ENCODE measurements at regions not wholly inside any gene's neighbourhood (a gene's known extent, or its start where the extent isn't known, plus 50 kb on each side); places are given as distances from the start of the nearest gene placed in this dataset.
A peak's percentile ranks its signal among the peaks of the same experiment; 100 is the strongest.
"Not testable (repeated sequence)": the region's sequence is repeated elsewhere in the genome, so short reads cannot be mapped to it uniquely, and the experiment has no call there.

GRCh38 chr2:105487142-105488069, 88.6 kb upstream of the FHL2 start:
- no peak overlapping the region for H3K27ac ChIP-seq (replicated peaks; ENCODE audit: low read length)

GRCh38 chr2:105486762-105487141, 87.9 kb upstream of the FHL2 start:
- Histone ChIP-seq H3K9me3 (replicated peaks in 1 of 2; ENCODE audit: control insufficient read depth in 2 of 2, insufficient read depth in 1 of 2, low read depth in 1 of 2, low read length in 2 of 2) (peaks cover 0 to 2% of the 10 kb centered on the region in 2 donors), H3K27ac (replicated peaks; ENCODE audit: low read length) (no peak overlapping the region), H3K4me2 (ENCODE audit: insufficient read depth, low read length, poor library complexity, severe bottlenecking) (no peak overlapping the region), H3K4ac (ENCODE audit: low read length) (no peak overlapping the region), H4K8ac (ENCODE audit: low read depth, low read length) (no peak overlapping the region), H3K9ac (ENCODE audit: low read depth, low read length, poor library complexity) (no peak overlapping the region), H2BK120ac (ENCODE audit: low read depth, low read length) (no peak overlapping the region), H2BK5ac (ENCODE audit: low read length) (no peak overlapping the region), H3K79me1 (ENCODE audit: low read depth, low read length) (no peaks in the 10 kb centered on the region), H3K27me3 (ENCODE audit: control insufficient read depth in 3 of 3, insufficient read depth in 3 of 3, low read depth in 1 of 3, low read length in 3 of 3) (peaks cover 0 to 2% (median 0%) of the 10 kb centered on the region in 3 experiments), H3K36me3 (replicated peaks in 1 of 2; ENCODE audit: control insufficient read depth in 2 of 2, insufficient read depth in 2 of 2, low read length in 2 of 2) (no peaks in the 10 kb centered on the region), H3K4me1 (ENCODE audit: control insufficient read depth in 2 of 2, insufficient read depth in 1 of 2, low read depth in 1 of 2, low read length in 2 of 2) (peaks cover 0 to 2% of the 10 kb centered on the region in 2 donors), H3K18ac (ENCODE audit: low read length) (no peak overlapping the region), H2AK5ac (ENCODE audit: low read depth, low read length) (no peak overlapping the region), H2BK12ac (ENCODE audit: low read length) (no peak overlapping the region), H3K23ac (ENCODE audit: low read depth, low read length, poor library complexity) (no peak overlapping the region), H3K14ac (ENCODE audit: low read length) (no peak overlapping the region), H3K4me3 (ENCODE audit: low read length in 2 of 2) (no peak overlapping the region), H2BK15ac (ENCODE audit: low read length) (no peak overlapping the region), H4K91ac (ENCODE audit: low read depth, low read length, poor library complexity) (no peak overlapping the region), H2AFZ (ENCODE audit: low read length) (no peak overlapping the region)
- DNase-seq (ENCODE audit: low spot score): no peak
- WGBS, 2 donors (ENCODE audit: extremely low coverage in 2 of 2, insufficient read length in 2 of 2, insufficient replicate concordance in 1 of 2): no CpG with 5 or more reads among the region's 3 CpGs

More at GRCh38 chr2:105487142-105488069, 88.6 kb upstream of the FHL2 start:
- no peak overlapping the region for H3K4me2 ChIP-seq (ENCODE audit: insufficient read depth, low read length, poor library complexity, severe bottlenecking)
- H3K23ac ChIP-seq (ENCODE audit: low read depth, low read length, poor library complexity): no peak overlapping the region
- H3K36me3 ChIP-seq (replicated peaks in 1 of 2; ENCODE audit: control insufficient read depth in 2 of 2, insufficient read depth in 2 of 2, low read length in 2 of 2): no peaks in the 10 kb centered on the region
- H2BK12ac ChIP-seq (ENCODE audit: low read length): peak overlapping the region; percentile 77
- peaks cover 0 to 2% of the 10 kb centered on the region in 2 donors for H3K9me3 ChIP-seq (replicated peaks in 1 of 2; ENCODE audit: control insufficient read depth in 2 of 2, insufficient read depth in 1 of 2, low read depth in 1 of 2, low read length in 2 of 2)
- no peak overlapping the region for H2BK5ac ChIP-seq (ENCODE audit: low read length)
- H3K27me3 ChIP-seq (ENCODE audit: control insufficient read depth in 3 of 3, insufficient read depth in 3 of 3, low read depth in 1 of 3, low read length in 3 of 3): peaks cover 0 to 2% (median 0%) of the 10 kb centered on the region in 3 experiments
- peak overlapping the region; percentile 40 for H2AK5ac ChIP-seq (ENCODE audit: low read depth, low read length)
- no peak overlapping the region for H4K91ac ChIP-seq (ENCODE audit: low read depth, low read length, poor library complexity)
- H2BK120ac ChIP-seq (ENCODE audit: low read depth, low read length): no peak overlapping the region
- no peak overlapping the region for H2AFZ ChIP-seq (ENCODE audit: low read length)
- no peak for DNase-seq (ENCODE audit: low spot score)
- H2BK15ac ChIP-seq (ENCODE audit: low read length): no peak overlapping the region
- peak overlapping the region; percentile 31 for H3K14ac ChIP-seq (ENCODE audit: low read length)
- WGBS, 2 donors (ENCODE audit: extremely low coverage in 2 of 2, insufficient read length in 2 of 2, insufficient replicate concordance in 1 of 2): no CpG with 5 or more reads among the region's 21 CpGs
- H3K4ac ChIP-seq (ENCODE audit: low read length): no peak overlapping the region
- no peak overlapping the region for H3K9ac ChIP-seq (ENCODE audit: low read depth, low read length, poor library complexity)
- H3K4me3 ChIP-seq (ENCODE audit: low read length in 2 of 2): no peak overlapping the region
- H3K4me1 ChIP-seq (ENCODE audit: control insufficient read depth in 2 of 2, insufficient read depth in 1 of 2, low read depth in 1 of 2, low read length in 2 of 2): peaks cover 0 to 2% of the 10 kb centered on the region in 2 donors
- peak overlapping the region; percentile 88 for H3K18ac ChIP-seq (ENCODE audit: low read length)
- H4K8ac ChIP-seq (ENCODE audit: low read depth, low read length): peak overlapping the region; percentile 54
- no peaks in the 10 kb centered on the region for H3K79me1 ChIP-seq (ENCODE audit: low read depth, low read length)

DNA sequence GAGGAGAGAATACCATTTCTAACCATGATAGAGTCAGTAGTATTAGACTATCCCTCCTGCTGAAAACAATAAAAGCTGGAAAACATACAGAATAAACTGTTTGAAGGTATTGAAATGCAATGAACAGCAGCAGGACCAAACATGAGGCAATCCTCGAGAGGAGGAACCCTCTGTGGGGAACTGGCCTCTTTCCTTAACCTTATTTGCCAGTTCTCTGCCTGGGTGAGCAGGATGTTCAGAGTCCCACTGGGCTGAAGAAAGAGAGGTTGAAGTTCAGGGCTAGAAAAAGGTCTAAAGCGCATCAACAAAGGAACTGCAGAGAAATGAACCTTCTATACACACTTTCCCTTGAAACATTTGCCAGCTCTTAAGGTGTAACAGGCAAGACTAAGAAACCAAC, 79.8 kb upstream of the FHL2 start:
- Histone ChIP-seq H3K9me3 (replicated peaks in 1 of 2; ENCODE audit: control insufficient read depth in 2 of 2, insufficient read depth in 1 of 2, low read depth in 1 of 2, low read length in 2 of 2) (peaks cover 0 to 7% of the 10 kb centered on the region in 2 donors), H3K36me3 (replicated peaks in 1 of 2; ENCODE audit: control insufficient read depth in 2 of 2, insufficient read depth in 2 of 2, low read length in 2 of 2) (no peaks in the 10 kb centered on the region), H3K4ac (ENCODE audit: low read length) (no peak overlapping the region), H3K27ac (replicated peaks; ENCODE audit: low read length) (no peak overlapping the region), H3K4me2 (ENCODE audit: insufficient read depth, low read length, poor library complexity, severe bottlenecking) (no peak overlapping the region), H3K4me1 (ENCODE audit: control insufficient read depth in 2 of 2, insufficient read depth in 1 of 2, low read depth in 1 of 2, low read length in 2 of 2) (peaks cover 0 to 18% of the 10 kb centered on the region in 2 donors), H4K91ac (ENCODE audit: low read depth, low read length, poor library complexity) (no peak overlapping the region), H2BK15ac (ENCODE audit: low read length) (no peak overlapping the region), H2AFZ (ENCODE audit: low read length) (no peak overlapping the region), H2AK5ac (ENCODE audit: low read depth, low read length) (no peak overlapping the region), H3K27me3 (ENCODE audit: control insufficient read depth in 3 of 3, insufficient read depth in 3 of 3, low read depth in 1 of 3, low read length in 3 of 3) (no peaks in the 10 kb centered on the region), H3K4me3 (ENCODE audit: low read length in 2 of 2) (no peak overlapping the region), H3K14ac (ENCODE audit: low read length) (no peak overlapping the region), H3K18ac (ENCODE audit: low read length) (no peak overlapping the region), H2BK120ac (ENCODE audit: low read depth, low read length) (no peak overlapping the region), H3K9ac (ENCODE audit: low read depth, low read length, poor library complexity) (no peak overlapping the region), H4K8ac (ENCODE audit: low read depth, low read length) (no peak overlapping the region), H3K79me1 (ENCODE audit: low read depth, low read length) (no peaks in the 10 kb centered on the region), H3K23ac (ENCODE audit: low read depth, low read length, poor library complexity) (no peak overlapping the region), H2BK5ac (ENCODE audit: low read length) (no peak overlapping the region), H2BK12ac (ENCODE audit: low read length) (no peak overlapping the region)
- WGBS, 2 donors (ENCODE audit: extremely low coverage in 2 of 2, insufficient read length in 2 of 2, insufficient replicate concordance in 1 of 2): no CpG with 5 or more reads among the region's 2 CpGs
- no peak for DNase-seq (ENCODE audit: low spot score)

DNA sequence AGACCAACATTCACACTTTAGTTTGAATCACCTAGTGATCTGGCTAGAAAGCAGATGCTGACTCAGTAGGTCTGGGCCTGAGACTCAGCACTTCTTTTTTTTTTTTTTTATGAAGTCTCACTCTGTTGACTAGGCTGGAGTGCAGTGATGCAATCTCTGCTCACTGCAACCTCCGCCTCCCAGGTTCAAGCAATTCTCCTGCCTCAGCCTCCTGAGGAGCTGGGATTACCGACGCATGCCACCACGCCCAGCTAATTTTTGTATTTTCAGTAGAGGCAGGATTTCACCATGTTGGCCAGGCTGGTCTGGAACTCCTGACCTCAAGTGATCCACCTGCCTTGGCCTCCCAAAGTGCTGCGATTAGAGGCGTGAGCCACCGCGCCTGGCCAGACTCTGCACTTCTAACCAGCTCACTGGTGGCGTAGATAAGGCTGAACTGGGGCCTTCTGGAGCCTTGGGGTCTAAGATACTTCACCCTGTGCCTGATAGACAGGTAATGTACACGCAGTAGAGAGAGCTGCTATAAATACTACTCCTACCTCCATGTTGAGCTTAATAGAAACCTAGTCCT, 78.3 kb upstream of the FHL2 start:
- H3K9me3 ChIP-seq (replicated peaks in 1 of 2; ENCODE audit: control insufficient read depth in 2 of 2, insufficient read depth in 1 of 2, low read depth in 1 of 2, low read length in 2 of 2); H3K79me1 ChIP-seq (ENCODE audit: low read depth, low read length); H3K23ac ChIP-seq (ENCODE audit: low read depth, low read length, poor library complexity); H2BK5ac ChIP-seq (ENCODE audit: low read length); H3K36me3 ChIP-seq (replicated peaks in 1 of 2; ENCODE audit: control insufficient read depth in 2 of 2, insufficient read depth in 2 of 2, low read length in 2 of 2); H3K4me2 ChIP-seq (ENCODE audit: insufficient read depth, low read length, poor library complexity, severe bottlenecking); H4K91ac ChIP-seq (ENCODE audit: low read depth, low read length, poor library complexity); H2BK120ac ChIP-seq (ENCODE audit: low read depth, low read length); H3K9ac ChIP-seq (ENCODE audit: low read depth, low read length, poor library complexity); H2BK12ac ChIP-seq (ENCODE audit: low read length); H3K27ac ChIP-seq (replicated peaks; ENCODE audit: low read length); H3K4ac ChIP-seq (ENCODE audit: low read length); H2AK5ac ChIP-seq (ENCODE audit: low read depth, low read length); H3K14ac ChIP-seq (ENCODE audit: low read length); H4K8ac ChIP-seq (ENCODE audit: low read depth, low read length); H2BK15ac ChIP-seq (ENCODE audit: low read length); DNase-seq (ENCODE audit: low spot score); H2AFZ ChIP-seq (ENCODE audit: low read length); H3K18ac ChIP-seq (ENCODE audit: low read length); H3K27me3 ChIP-seq (ENCODE audit: control insufficient read depth in 3 of 3, insufficient read depth in 3 of 3, low read depth in 1 of 3, low read length in 3 of 3); H3K4me3 ChIP-seq (ENCODE audit: low read length in 2 of 2): not testable (repeated sequence)
- WGBS, 2 donors (ENCODE audit: extremely low coverage in 2 of 2, insufficient read length in 2 of 2, insufficient replicate concordance in 1 of 2): no CpG with 5 or more reads among the region's 10 CpGs
- H3K4me1 ChIP-seq (ENCODE audit: control insufficient read depth in 2 of 2, insufficient read depth in 1 of 2, low read depth in 1 of 2, low read length in 2 of 2): peaks cover 0 to 17% of the 10 kb centered on the region in 2 donors
